Right atrium auricular region (tissue), 2 donors: ENCODE measurements at regions not wholly inside any gene's neighbourhood (a gene's known extent, or its start where the extent isn't known, plus 50 kb on each side); places are given as distances from the start of the nearest gene placed in this dataset.

ENCODE experiments used
- DNase-seq: peaks from one replicate; pipeline ENCODE4 v3.0.0-alpha.2; 2019; ENCODE audit warnings: low spot score
- H3K27ac ChIP-seq, 2 donors: fragments of 200-600 bp; sonication (generic); 1 replicate in 1 of 2; 2 replicates in 1 of 2; pipeline ENCODE4 v1.5.1; 2016 to 2019
- H3K27me3 ChIP-seq, 2 donors: fragments of 200-600 bp; sonication (generic); one replicate each; pipeline versions ENCODE4 v1.5.1 to v1.6.0; 2017 to 2019
- H3K36me3 ChIP-seq: fragments of 200-600 bp; sonication (generic); one replicate; pipeline ENCODE4 v1.5.1; 2016
- H3K4me1 ChIP-seq, 2 donors: fragments of 200-600 bp; sonication (generic); one replicate each; pipeline versions ENCODE4 v1.5.1 to v1.6.0; 2017 to 2019
- H3K4me3 ChIP-seq, 2 donors: fragments of 200-600 bp; sonication (generic); 1 replicate in 1 of 2; 2 replicates in 1 of 2; pipeline ENCODE4 v1.5.1; 2017 to 2019; ENCODE audit warnings: mild to moderate bottlenecking in 1 of 2, moderate library complexity in 1 of 2
- H3K9me3 ChIP-seq, 2 donors: fragments of 200-600 bp; sonication (generic); one replicate each; pipeline ENCODE4 v1.5.1; 2019
- TF ChIP-seq, protein P1 (sequence below), 2 donors: fragments of 200-600 bp; sonication (generic); IDR thresholded peaks; one replicate each; pipeline ENCODE4 v1.5.1; 2019; ENCODE audit warnings: antibody characterized with exemption in 2 of 2

DNA sequence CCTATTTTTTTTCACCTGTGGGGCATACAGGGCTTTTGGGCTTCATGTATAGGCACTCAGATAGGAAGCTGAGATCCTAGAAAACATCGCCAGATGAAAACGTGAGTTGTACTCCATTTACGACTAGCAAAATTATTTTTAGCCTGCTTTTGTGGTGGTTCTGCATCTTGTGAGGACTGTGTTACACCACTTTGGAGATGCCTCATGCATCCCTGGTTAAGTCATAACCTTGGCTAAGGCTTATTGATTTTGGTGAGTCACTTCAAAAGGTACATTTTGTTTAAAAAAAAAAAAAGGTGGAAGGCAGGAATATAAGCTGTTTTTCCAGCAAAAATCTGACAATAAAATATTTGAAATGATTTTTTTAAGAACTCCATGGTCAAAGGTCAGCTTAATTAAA lies 101.8 kb upstream of the OLFM3 start:
- H3K36me3 ChIP-seq: no peaks in the 10 kb centered on the region
- no peak for DNase-seq
- TF ChIP-seq, protein P1, sequence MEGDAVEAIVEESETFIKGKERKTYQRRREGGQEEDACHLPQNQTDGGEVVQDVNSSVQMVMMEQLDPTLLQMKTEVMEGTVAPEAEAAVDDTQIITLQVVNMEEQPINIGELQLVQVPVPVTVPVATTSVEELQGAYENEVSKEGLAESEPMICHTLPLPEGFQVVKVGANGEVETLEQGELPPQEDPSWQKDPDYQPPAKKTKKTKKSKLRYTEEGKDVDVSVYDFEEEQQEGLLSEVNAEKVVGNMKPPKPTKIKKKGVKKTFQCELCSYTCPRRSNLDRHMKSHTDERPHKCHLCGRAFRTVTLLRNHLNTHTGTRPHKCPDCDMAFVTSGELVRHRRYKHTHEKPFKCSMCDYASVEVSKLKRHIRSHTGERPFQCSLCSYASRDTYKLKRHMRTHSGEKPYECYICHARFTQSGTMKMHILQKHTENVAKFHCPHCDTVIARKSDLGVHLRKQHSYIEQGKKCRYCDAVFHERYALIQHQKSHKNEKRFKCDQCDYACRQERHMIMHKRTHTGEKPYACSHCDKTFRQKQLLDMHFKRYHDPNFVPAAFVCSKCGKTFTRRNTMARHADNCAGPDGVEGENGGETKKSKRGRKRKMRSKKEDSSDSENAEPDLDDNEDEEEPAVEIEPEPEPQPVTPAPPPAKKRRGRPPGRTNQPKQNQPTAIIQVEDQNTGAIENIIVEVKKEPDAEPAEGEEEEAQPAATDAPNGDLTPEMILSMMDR (IDR thresholded peaks at IDR 0.05): no peak
- no peak overlapping the region for H3K27ac ChIP-seq
- no peaks in the 10 kb centered on the region for H3K4me1 ChIP-seq
- H3K4me3 ChIP-seq: no peak overlapping the region
- no peaks in the 10 kb centered on the region for H3K27me3 ChIP-seq
- no peaks in the 10 kb centered on the region for H3K9me3 ChIP-seq

GRCh38 chr1:102098081-102098480 lies 101.4 kb upstream of the OLFM3 start:
- Histone ChIP-seq H3K27ac (no peak overlapping the region), H3K27me3 (no peaks in the 10 kb centered on the region), H3K36me3 (no peaks in the 10 kb centered on the region), H3K4me3 (no peak overlapping the region), H3K4me1 (no peaks in the 10 kb centered on the region), H3K9me3 (no peaks in the 10 kb centered on the region)
- no peak for DNase-seq
- TF ChIP-seq, protein P1 (IDR thresholded peaks at IDR 0.05): no peak

GRCh38 chr1:102097451-102097850 lies 100.7 kb upstream of the OLFM3 start:
- DNase-seq: no peak
- H3K4me1 ChIP-seq: no peaks in the 10 kb centered on the region
- no peaks in the 10 kb centered on the region for H3K27me3 ChIP-seq
- no peak overlapping the region for H3K27ac ChIP-seq
- TF ChIP-seq, protein P1 (IDR thresholded peaks at IDR 0.05): no peak
- no peak overlapping the region for H3K4me3 ChIP-seq
- no peaks in the 10 kb centered on the region for H3K36me3 ChIP-seq
- H3K9me3 ChIP-seq: no peaks in the 10 kb centered on the region

GRCh38 chr1:102096162-102096561 lies 99.4 kb upstream of the OLFM3 start:
- Histone ChIP-seq H3K9me3 (no peaks in the 10 kb centered on the region), H3K4me3 (no peak overlapping the region)
- DNase-seq: no peak

GRCh38 chr1:102089791-102090190 lies 93.1 kb upstream of the OLFM3 start:
- H3K9me3 ChIP-seq: no peaks in the 10 kb centered on the region

More at GRCh38 chr1:102096162-102096561, 99.4 kb upstream of the OLFM3 start:
- Histone ChIP-seq H3K36me3 (no peaks in the 10 kb centered on the region), H3K27me3 (no peaks in the 10 kb centered on the region), H3K27ac (no peak overlapping the region), H3K4me1 (no peaks in the 10 kb centered on the region)
- TF ChIP-seq, protein P1 (IDR thresholded peaks at IDR 0.05): no peak

DNA sequence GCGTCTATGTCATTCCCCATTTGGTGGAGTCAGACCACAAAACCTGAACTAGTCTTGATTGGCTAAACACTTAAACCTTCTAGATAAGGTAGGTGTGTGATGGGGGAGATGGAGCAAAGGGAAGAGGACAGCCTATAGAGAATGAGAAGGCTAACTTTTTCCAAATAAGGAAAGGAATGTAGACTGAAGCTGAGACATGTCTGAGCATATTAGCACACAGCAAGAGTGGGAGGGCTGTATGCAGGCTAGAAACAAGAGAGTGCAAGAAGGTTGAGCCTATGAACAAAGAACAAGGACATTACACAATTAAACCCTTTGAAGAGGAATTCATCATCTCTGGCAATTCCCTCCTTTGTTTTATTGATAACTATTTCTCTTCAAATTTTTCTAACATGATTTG lies 89.2 kb upstream of the OLFM3 start:
- H3K27me3 ChIP-seq: no peaks in the 10 kb centered on the region
- no peaks in the 10 kb centered on the region for H3K36me3 ChIP-seq
- H3K27ac ChIP-seq: no peak overlapping the region
- H3K9me3 ChIP-seq: no peaks in the 10 kb centered on the region
- no peak overlapping the region for H3K4me3 ChIP-seq
- H3K4me1 ChIP-seq: no peaks in the 10 kb centered on the region
- TF ChIP-seq, protein P1 (IDR thresholded peaks at IDR 0.05): no peak
- DNase-seq: no peak

More at GRCh38 chr1:102089791-102090190, 93.1 kb upstream of the OLFM3 start:
- DNase-seq: no peak
- TF ChIP-seq, protein P1 (IDR thresholded peaks at IDR 0.05): no peak
- H3K36me3 ChIP-seq: no peaks in the 10 kb centered on the region
- H3K4me1 ChIP-seq: no peaks in the 10 kb centered on the region
- no peak overlapping the region for H3K27ac ChIP-seq
- H3K4me3 ChIP-seq: no peak overlapping the region
- H3K27me3 ChIP-seq: no peaks in the 10 kb centered on the region
